ENCODE measurements at regions not wholly inside any gene's neighbourhood (a gene's known extent, or its start where the extent isn't known, plus 50 kb on each side); places are given as distances from the start of the nearest gene placed in this dataset.

- H3K79me1 ChIP-seq (ENCODE audit: low read depth, low read length) = no peaks in the 10 kb centered on the region
- H2BK20ac ChIP-seq (ENCODE audit: low read length) = no peak overlapping the region
- CTCF ChIA-PET (ENCODE audit: partially characterized antibody) = interaction anchor here (0.6 to 2.6 kb wide), 4 partner anchors 14 to 501 kb away, joined by 3 to 8 read pairs (median 3); no protein-coding TSS in a partner anchor
- H2BK12ac ChIP-seq (ENCODE audit: low read depth, low read length) = no peak overlapping the region
- H3K23me2 ChIP-seq (ENCODE audit: low read depth, low read length) = no peaks in the 10 kb centered on the region; the same call in 1 of the 2 replicates
- H3K4me1 ChIP-seq (replicated peaks in 1 of 4; ENCODE audit: control insufficient read depth in 3 of 4, insufficient read depth in 4 of 4, low read length in 3 of 4) = no peaks in the 10 kb centered on the region; a peak in 1 of 7 replicates
- 70% methylated on average over 2 of the region's 2 CpGs; no CpG with 5 or more reads in 1 of the 2 experiments for WGBS, 2 experiments (ENCODE audit: extremely low coverage in 1 of 2, insufficient coverage in 1 of 2, insufficient read length in 1 of 2, insufficient replicate concordance in 2 of 2, low coverage in 1 of 2, low lambda C conversion rate in 2 of 2, missing lambda C conversion rate in 1 of 2)
- no peak overlapping the region for H3K9ac ChIP-seq (replicated peaks in 1 of 4; ENCODE audit: extremely low read depth in 1 of 4, low read depth in 3 of 4, low read length in 3 of 4)
- H3K4me2 ChIP-seq (ENCODE audit: insufficient read depth in 1 of 2, low read depth in 2 of 2, low read length in 2 of 2) = no peak overlapping the region
- POLR2A ChIA-PET (ENCODE audit: partially characterized antibody) = no interaction called here
- no peak overlapping the region for H4K8ac ChIP-seq (ENCODE audit: extremely low read depth, insufficient read depth, low read length)
- FAIRE-seq (peak; percentile 78), DNase-seq (ENCODE audit: low read depth in 1 of 2, low spot score in 2 of 2) (no peak)
- no peak overlapping the region for H2AK5ac ChIP-seq (ENCODE audit: low read depth, low read length)
- H3K36me3 ChIP-seq (ENCODE audit: control insufficient read depth in 2 of 4, insufficient read depth in 4 of 4, low read length in 3 of 4) = no peaks in the 10 kb centered on the region
- H2AFZ ChIP-seq (ENCODE audit: low read length) = peak overlapping the region; percentile 99
- H3K27me3 ChIP-seq (replicated peaks in 1 of 4; ENCODE audit: control insufficient read depth in 3 of 4, extremely low read depth in 1 of 4, insufficient read depth in 3 of 4, low read length in 3 of 4) = no peaks in the 10 kb centered on the region
- no peak overlapping the region for H2BK15ac ChIP-seq (ENCODE audit: low read length)
- H3K4me3 ChIP-seq (ENCODE audit: extremely low read depth in 1 of 4, insufficient read depth in 2 of 4, low read depth in 3 of 4, low read length in 4 of 4) = no peak overlapping the region
- no peak overlapping the region for H3K23ac ChIP-seq (ENCODE audit: insufficient read length)
- TF ChIP-seq RAD21 (IDR thresholded peaks at IDR 0.05 in 1 of 2, conservative IDR thresholded peaks at IDR 0.05 in 1 of 2; ENCODE audit: low read depth in 2 of 2, low read length in 2 of 2) (peak; percentile 61 to 64), POLR2A (IDR thresholded peaks at IDR 0.05; ENCODE audit: control extremely low read depth in 1 of 2, low read depth in 2 of 2, low read length in 2 of 2) (no peak), YY1 (IDR thresholded peaks at IDR 0.05; ENCODE audit: low read depth, low read length) (0 out of 2 replicates have a peak, but pooled peaks have one; percentile 34), ATF3 (IDR thresholded peaks at IDR 0.05; ENCODE audit: insufficient read depth, low read depth, low read length) (no peak), CTCF (IDR thresholded peaks at IDR 0.05; ENCODE audit: control extremely low read depth in 1 of 3, insufficient read depth in 1 of 3, low read depth in 1 of 3, low read length in 3 of 3) (peak in 2 of 3 experiments; percentile 40 to 59; a peak in 3 of 4 replicates), RNF2 (IDR thresholded peaks at IDR 0.05; ENCODE audit: borderline replicate concordance, low read depth, low read length, missing control alignments, poor library complexity, severe bottlenecking) (no peak), ZNF274 (IDR thresholded peaks at IDR 0.05; ENCODE audit: borderline replicate concordance, extremely low read depth, low read length) (no peak), KDM1A (IDR thresholded peaks at IDR 0.05; ENCODE audit: borderline replicate concordance, low read length) (no peak)
- H3K14ac ChIP-seq (ENCODE audit: insufficient read length) = no peak overlapping the region
- no peak overlapping the region for H2BK5ac ChIP-seq (ENCODE audit: low read depth, low read length)
- no peak overlapping the region for H3K27ac ChIP-seq (ENCODE audit: low read depth, low read length)
- no peak overlapping the region for H3K56ac ChIP-seq (replicated peaks; ENCODE audit: insufficient read length, low read depth, low read length)
- H3K9me3 ChIP-seq (ENCODE audit: insufficient read depth in 2 of 2, low read depth in 1 of 2, low read length in 1 of 2) = no peaks in the 10 kb centered on the region
- no peak overlapping the region for H3K4ac ChIP-seq (replicated peaks; ENCODE audit: insufficient read length, low read depth, low read length)
- H2BK120ac ChIP-seq (replicated peaks; ENCODE audit: low read depth, low read length) = no peak overlapping the region
- H4K20me1 ChIP-seq (replicated peaks in 1 of 2; ENCODE audit: control insufficient read depth in 1 of 2, insufficient read depth in 2 of 2, low read length in 2 of 2) = no peaks in the 10 kb centered on the region
- H3K18ac ChIP-seq (ENCODE audit: extremely low read depth, low read length) = no peak overlapping the region
- H4K5ac ChIP-seq (ENCODE audit: insufficient read length, low read depth, low read length) = no peak overlapping the region
- no peak overlapping the region for H4K91ac ChIP-seq (replicated peaks; ENCODE audit: insufficient read length, low read length)
- no peaks in the 10 kb centered on the region for H3K79me2 ChIP-seq (ENCODE audit: control insufficient read depth in 1 of 2, insufficient read depth in 2 of 2, low read length in 2 of 2)
These were observed 206.8 kb upstream of the MTPN start for GRCh38 chr7:136183981-136184380.
